ENCODE measurements at regions not wholly inside any gene's neighbourhood (a gene's known extent, or its start where the extent isn't known, plus 50 kb on each side); places are given as distances from the start of the nearest gene placed in this dataset.

DNA sequence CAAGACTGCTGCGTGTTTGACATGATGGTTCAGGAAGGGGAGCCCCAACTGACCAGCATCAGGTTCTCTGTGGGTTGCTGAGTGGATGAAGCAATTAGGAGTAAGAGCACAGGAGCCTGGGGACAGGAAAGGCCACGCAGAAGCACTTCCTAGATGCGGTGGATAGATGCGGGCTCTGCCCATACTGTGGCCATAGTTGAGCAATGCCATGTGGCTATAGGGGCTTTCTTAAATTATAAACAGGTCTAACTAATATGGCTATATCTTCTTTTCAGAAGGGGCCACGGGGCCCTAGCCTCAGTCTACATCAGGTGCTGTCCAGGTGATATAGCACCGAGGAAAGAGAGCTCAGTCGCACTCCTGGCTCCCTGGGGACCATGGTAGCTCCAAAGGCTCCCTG, 198.6 kb downstream of the GADD45G start:
- no peaks in the 10 kb centered on the region for H3K4me1 ChIP-seq (ENCODE audit: control insufficient read depth in 1 of 2, insufficient read depth in 2 of 2, low read length in 2 of 2)
- RAD21 ChIA-PET (ENCODE audit: low non-redundant PET in 1 of 2, low total read pairs in 2 of 2, uncharacterized antibody in 2 of 2, unreplicated experiment in 2 of 2) = no interaction called here
- POLR2A ChIA-PET = interaction anchor here (0.6 kb wide), 1 partner anchor 22 kb away, joined by 3 read pairs; no protein-coding TSS in a partner anchor
- H3K27ac ChIP-seq (ENCODE audit: low read depth, low read length) = no peak overlapping the region
- no peak overlapping the region for H3K4me3 ChIP-seq (replicated peaks in 1 of 2; ENCODE audit: low read depth in 1 of 2, low read length in 2 of 2)
- H2AFZ ChIP-seq (ENCODE audit: low read depth, low read length, poor library complexity, severe bottlenecking) = no peak overlapping the region
- peaks cover 43% of the 10 kb centered on the region for H3K27me3 ChIP-seq (ENCODE audit: insufficient read depth, low read length)
- BruUV-seq (replicated peaks) = no TSS peak
- H3K79me2 ChIP-seq (ENCODE audit: insufficient read depth, low read length) = no peaks in the 10 kb centered on the region
- H3K9me2 ChIP-seq (ENCODE audit: insufficient read depth) = no peaks in the 10 kb centered on the region
- H3K4me2 ChIP-seq (ENCODE audit: low read length) = no peak overlapping the region
- no peaks in the 10 kb centered on the region for H3K9me3 ChIP-seq (ENCODE audit: control insufficient read depth in 1 of 2, insufficient read depth in 1 of 2, low read depth in 1 of 2, low read length in 2 of 2)
- CTCF ChIA-PET = interaction anchor here (0.7 to 2.1 kb wide), 2 partner anchors 200 to 239 kb away, joined by 3 to 5 read pairs; no protein-coding TSS in a partner anchor
- H3K9ac ChIP-seq (ENCODE audit: low read length) = no peak overlapping the region
- no peaks in the 10 kb centered on the region for H3K36me3 ChIP-seq (ENCODE audit: control insufficient read depth in 1 of 2, insufficient read depth in 2 of 2, low read length in 2 of 2)
- ATAC-seq (no peak), DNase-seq (ENCODE audit: low read depth, low spot score) (no peak)
- no peak for TF ChIP-seq JUND (IDR thresholded peaks at IDR 0.05)
- no peak for TF ChIP-seq POLR2AphosphoS5 (IDR thresholded peaks at IDR 0.05; ENCODE audit: low read depth, low read length)
- TF ChIP-seq TCF7L2 (IDR thresholded peaks at IDR 0.05; ENCODE audit: borderline replicate concordance, extremely low read depth, insufficient read depth, insufficient read length) = no peak
- no peak for TF ChIP-seq POLR2A (IDR thresholded peaks at IDR 0.05; ENCODE audit: borderline replicate concordance, extremely low read depth, insufficient read depth, insufficient read length)
- no peak for TF ChIP-seq EZH2 (IDR thresholded peaks at IDR 0.05)
- no peak for TF ChIP-seq CEBPB (IDR thresholded peaks at IDR 0.05; ENCODE audit: low read depth)
- TF ChIP-seq EZH2phosphoT487 (IDR thresholded peaks at IDR 0.05; ENCODE audit: borderline replicate concordance) = no peak
- no peaks in the 10 kb centered on the region for H4K20me1 ChIP-seq (ENCODE audit: insufficient read depth)
- intact Hi-C loops (cut with micrococcal nuclease) = no loop called here

- TF ChIP-seq, protein P1, sequence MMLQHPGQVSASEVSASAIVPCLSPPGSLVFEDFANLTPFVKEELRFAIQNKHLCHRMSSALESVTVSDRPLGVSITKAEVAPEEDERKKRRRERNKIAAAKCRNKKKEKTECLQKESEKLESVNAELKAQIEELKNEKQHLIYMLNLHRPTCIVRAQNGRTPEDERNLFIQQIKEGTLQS (IDR thresholded peaks at IDR 0.05) = no peak
- TF ChIP-seq FOSL1 (IDR thresholded peaks at IDR 0.05; ENCODE audit: low read depth) (no peak), ELF1 (IDR thresholded peaks at IDR 0.05; ENCODE audit: borderline replicate concordance, low read depth) (no peak), EZH2phosphoT487 (IDR thresholded peaks at IDR 0.05; ENCODE audit: borderline replicate concordance) (no peak), REST (IDR thresholded peaks at IDR 0.05; ENCODE audit: low read depth) (no peak), POLR2A (IDR thresholded peaks at IDR 0.05; ENCODE audit: borderline replicate concordance, extremely low read depth, insufficient read depth, insufficient read length) (no peak), TCF7L2 (IDR thresholded peaks at IDR 0.05; ENCODE audit: borderline replicate concordance, extremely low read depth, insufficient read depth, insufficient read length) (no peak)
- TF ChIP-seq, protein P2, sequence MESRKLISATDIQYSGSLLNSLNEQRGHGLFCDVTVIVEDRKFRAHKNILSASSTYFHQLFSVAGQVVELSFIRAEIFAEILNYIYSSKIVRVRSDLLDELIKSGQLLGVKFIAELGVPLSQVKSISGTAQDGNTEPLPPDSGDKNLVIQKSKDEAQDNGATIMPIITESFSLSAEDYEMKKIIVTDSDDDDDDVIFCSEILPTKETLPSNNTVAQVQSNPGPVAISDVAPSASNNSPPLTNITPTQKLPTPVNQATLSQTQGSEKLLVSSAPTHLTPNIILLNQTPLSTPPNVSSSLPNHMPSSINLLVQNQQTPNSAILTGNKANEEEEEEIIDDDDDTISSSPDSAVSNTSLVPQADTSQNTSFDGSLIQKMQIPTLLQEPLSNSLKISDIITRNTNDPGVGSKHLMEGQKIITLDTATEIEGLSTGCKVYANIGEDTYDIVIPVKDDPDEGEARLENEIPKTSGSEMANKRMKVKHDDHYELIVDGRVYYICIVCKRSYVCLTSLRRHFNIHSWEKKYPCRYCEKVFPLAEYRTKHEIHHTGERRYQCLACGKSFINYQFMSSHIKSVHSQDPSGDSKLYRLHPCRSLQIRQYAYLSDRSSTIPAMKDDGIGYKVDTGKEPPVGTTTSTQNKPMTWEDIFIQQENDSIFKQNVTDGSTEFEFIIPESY (IDR thresholded peaks at IDR 0.05; ENCODE audit: extremely low read depth, insufficient replicate concordance, low read length) = no peak
- Histone ChIP-seq H4K20me1 (ENCODE audit: insufficient read depth) (no peaks in the 10 kb centered on the region), H3K9ac (ENCODE audit: low read length) (no peak overlapping the region), H3K79me2 (ENCODE audit: insufficient read depth, low read length) (no peaks in the 10 kb centered on the region), H3K9me2 (ENCODE audit: insufficient read depth) (no peaks in the 10 kb centered on the region), H3K27me3 (ENCODE audit: insufficient read depth, low read length) (peaks cover 43% of the 10 kb centered on the region), H3K4me3 (replicated peaks in 1 of 2; ENCODE audit: low read depth in 1 of 2, low read length in 2 of 2) (no peak overlapping the region), H3K4me1 (ENCODE audit: control insufficient read depth in 1 of 2, insufficient read depth in 2 of 2, low read length in 2 of 2) (no peaks in the 10 kb centered on the region), H3K27ac (ENCODE audit: low read depth, low read length) (no peak overlapping the region), H3K4me2 (ENCODE audit: low read length) (no peak overlapping the region), H2AFZ (ENCODE audit: low read depth, low read length, poor library complexity, severe bottlenecking) (no peak overlapping the region), H3K36me3 (ENCODE audit: control insufficient read depth in 1 of 2, insufficient read depth in 2 of 2, low read length in 2 of 2) (no peaks in the 10 kb centered on the region), H3K9me3 (ENCODE audit: control insufficient read depth in 1 of 2, insufficient read depth in 1 of 2, low read depth in 1 of 2, low read length in 2 of 2) (no peaks in the 10 kb centered on the region)
- CTCF ChIA-PET = no interaction called here
- intact Hi-C loops (cut with micrococcal nuclease) = no loop called here
- DNase-seq (ENCODE audit: low read depth, low spot score) (no peak), ATAC-seq (no peak)
- no TSS peak for BruUV-seq (replicated peaks)
- RAD21 ChIA-PET (ENCODE audit: low non-redundant PET in 1 of 2, low total read pairs in 2 of 2, uncharacterized antibody in 2 of 2, unreplicated experiment in 2 of 2) = no interaction called here
- POLR2A ChIA-PET = no interaction called here
Observed at GRCh38 chr9:89804766-89805531, 200.1 kb downstream of the GADD45G start.
